Caki2 (cell line): ENCODE measurements at regions not wholly inside any gene's neighbourhood (a gene's known extent, or its start where the extent isn't known, plus 50 kb on each side); places are given as distances from the start of the nearest gene placed in this dataset.

Experiments used
- DNase-seq: peaks from one replicate; pipeline ENCODE4 v3.0.0-alpha.2; 2015; ENCODE audit warnings: low read depth
- in situ Hi-C: cut with HindIII; loops from 2 replicates; pipeline ENCODE4 v1.10.0; 2016; ENCODE audit warnings: low sequenced_read_pairs, low pct_unique_long_range_greater_than_20kb, mixed read lengths

DNA sequence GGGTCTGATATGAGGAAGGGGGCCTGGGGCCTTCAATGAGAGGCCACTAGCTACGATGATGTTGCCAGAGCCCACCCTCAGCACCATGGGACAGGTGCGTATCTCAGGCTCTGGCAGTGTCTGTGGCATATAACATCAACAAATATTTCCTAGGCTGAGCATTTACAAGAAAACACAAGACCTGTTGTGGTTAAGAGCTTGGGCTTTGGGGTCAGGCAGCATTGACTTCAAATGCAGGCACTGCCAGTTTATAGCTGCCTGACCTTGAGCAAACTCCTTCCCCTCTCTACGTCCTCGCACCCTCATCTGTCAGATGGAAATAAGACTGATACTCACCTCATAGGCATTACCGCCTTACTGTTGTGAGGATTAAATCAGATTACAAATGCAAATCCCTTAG lies 156.0 kb downstream of the KATNAL1 start:
- in situ Hi-C loops = no loop called here
- no peak for DNase-seq

- no peak for DNase-seq
- in situ Hi-C loops = loop anchor here (10.0 kb wide), 1 partner anchor 286 kb away; no protein-coding TSS in a partner anchor
Measured at GRCh38 chr13:30149248-30149647, 158.1 kb downstream of the KATNAL1 start.

- in situ Hi-C loops = loop anchor here (10.0 kb wide), 1 partner anchor 286 kb away; no protein-coding TSS in a partner anchor
- no peak for DNase-seq
Measured at GRCh38 chr13:30148786-30149185, 158.6 kb downstream of the KATNAL1 start.

- no peak for DNase-seq
- in situ Hi-C loops = loop anchor here (10.0 kb wide), 1 partner anchor 287 kb away; no protein-coding TSS in a partner anchor
Measured at GRCh38 chr13:30148171-30148754, 159.1 kb downstream of the KATNAL1 start.

DNA sequence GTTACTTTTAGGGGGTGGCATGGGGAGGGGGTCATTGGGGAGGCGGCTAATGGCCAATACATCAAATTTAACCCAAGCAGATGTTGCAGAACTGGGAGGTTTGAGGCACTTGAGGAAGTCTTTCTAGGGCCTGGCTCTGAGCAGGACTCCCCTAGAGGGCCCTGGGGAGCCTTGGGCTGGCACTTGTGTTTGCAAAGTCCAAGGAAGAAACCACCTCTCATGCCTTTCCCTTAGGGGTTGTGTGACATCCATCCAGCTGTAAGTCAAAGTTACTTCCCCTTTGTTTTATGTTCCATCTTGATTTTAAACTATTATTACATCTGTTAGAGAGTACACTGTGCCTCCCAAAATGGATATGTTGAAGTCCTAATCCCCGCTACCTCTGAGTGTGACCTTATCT lies 159.9 kb downstream of the KATNAL1 start:
- in situ Hi-C loops = loop anchor here (10.0 kb wide), 1 partner anchor 287 kb away; no protein-coding TSS in a partner anchor
- no peak for DNase-seq

DNA sequence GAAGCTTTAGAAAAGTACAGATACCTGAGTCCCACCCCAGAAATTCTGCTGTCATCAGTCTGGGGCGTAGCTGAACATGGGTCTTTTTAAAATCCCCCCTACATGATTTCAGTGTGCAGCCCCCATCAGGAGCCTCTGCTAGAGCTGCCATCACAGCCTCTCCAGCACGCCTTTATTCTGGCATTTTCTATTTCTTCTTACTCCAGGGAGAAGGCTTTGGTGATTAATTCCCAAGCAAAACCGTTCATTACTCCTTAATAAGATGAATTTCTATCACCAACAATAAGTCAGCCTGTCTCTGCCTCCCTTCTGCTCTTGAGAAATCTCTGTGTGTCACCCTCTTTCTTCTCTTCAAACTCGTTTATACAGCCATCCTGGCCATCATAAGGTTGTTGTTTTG lies 160.3 kb downstream of the KATNAL1 start:
- no peak for DNase-seq
- in situ Hi-C loops = loop anchor here (10.0 kb wide), 1 partner anchor 288 kb away; no protein-coding TSS in a partner anchor

DNA sequence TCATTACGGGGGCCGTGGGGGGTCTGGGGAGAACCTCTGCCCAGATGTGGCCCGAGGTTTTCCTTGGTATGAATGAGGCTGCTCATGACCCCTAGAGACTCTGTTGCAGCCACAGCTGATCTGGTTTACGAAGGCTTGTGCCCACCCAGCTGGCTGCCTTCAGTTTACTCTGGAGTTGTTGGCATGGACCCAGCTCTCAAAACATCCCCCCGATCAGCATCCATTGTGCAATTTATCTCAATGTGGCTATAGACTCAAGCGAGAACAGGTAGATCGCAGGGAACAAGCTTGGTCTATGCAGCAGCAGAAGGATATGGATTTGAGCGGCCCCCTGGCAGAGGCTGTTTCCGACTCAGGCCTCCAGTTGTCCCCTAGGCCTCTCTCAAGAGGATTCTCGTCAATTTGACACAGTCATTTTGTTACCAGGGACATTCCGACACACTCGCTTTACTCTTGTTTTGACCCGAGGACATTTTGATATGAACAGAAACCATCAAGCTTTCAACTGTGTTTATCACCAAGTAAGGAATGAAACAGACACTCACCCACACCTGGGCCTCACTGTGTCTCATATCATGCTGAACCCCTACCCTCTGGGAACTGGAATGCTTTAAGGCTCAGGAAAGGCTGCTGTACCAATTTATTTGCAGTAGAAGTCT lies 161.5 kb downstream of the KATNAL1 start:
- no peak for DNase-seq
- in situ Hi-C loops = loop anchor here (10.0 kb wide), 1 partner anchor 289 kb away; no protein-coding TSS in a partner anchor

DNA sequence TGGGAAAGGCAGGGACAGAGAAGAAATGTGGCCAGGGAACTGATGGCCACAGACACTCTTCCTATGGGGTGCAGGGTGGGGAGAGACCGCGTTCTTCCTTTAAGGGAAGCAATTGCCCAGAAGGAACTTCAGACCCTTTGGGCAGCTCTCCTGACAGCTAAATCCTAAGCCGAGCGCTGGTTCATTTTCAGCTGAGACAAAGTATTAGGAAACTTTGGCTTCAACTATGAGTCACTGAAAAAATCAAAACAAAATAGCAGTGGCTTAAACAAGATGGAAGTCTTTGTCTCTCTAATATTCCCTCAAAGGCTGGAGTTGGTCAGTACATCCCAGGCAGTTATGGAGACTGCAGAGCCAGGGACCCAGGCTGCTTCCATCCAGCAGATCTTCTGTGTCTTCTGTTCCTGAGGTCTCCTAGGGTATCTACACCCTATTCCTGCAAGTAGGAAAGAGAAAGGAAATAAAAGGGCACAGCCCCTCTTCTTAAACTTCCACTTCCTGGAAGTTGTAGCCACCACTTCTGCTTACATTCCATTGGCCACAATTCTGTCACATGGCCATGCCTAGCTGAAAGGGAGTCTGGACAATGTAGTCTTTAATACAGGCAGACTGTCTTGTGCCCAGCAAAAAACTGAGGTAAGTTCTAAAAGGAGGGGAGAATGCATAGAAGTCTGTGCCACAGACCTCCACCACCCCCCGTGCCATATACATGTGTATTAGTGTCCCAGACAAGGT lies 163.5 kb downstream of the KATNAL1 start:
- in situ Hi-C loops = loop anchor here (10.0 kb wide), 1 partner anchor 291 kb away; no protein-coding TSS in a partner anchor
- DNase-seq = no peak

DNA sequence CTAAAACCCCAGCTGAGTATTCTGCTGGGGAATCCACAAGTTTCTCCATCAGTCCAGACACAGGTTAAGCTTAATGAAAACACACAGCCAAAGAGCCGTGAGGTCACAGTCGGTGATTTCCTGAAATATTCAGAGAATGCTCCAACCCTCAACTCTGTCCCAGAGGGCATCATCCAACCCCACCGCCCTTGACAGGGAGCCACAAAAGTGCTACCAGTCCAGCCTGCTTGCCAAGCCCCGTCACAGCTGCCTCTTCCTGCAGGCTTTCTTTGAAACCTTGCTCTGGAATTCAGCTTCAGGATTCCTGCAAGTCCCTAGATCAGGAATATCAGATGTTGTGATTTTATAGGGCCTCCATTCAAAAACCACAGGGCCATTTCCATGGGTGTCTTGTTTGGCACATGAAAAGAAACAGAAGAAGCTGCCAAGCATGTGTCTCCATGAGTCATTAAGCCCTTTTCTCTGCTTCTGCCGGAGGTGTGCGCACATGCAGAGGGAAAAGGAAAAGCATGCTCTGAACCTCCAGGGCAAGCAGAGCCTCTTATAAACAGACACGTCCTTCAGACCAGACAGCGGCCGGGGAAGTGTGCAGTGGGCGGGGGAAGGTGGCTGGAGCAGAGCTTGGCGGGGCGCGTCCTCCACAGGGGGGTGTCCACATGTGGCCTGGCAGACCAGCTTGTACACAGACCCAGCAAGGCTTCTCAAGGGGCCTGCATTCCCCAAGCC lies 164.7 kb downstream of the KATNAL1 start:
- DNase-seq = peak; percentile 92
- in situ Hi-C loops = loop anchor here (10.0 kb wide), 1 partner anchor 292 kb away; no protein-coding TSS in a partner anchor

DNA sequence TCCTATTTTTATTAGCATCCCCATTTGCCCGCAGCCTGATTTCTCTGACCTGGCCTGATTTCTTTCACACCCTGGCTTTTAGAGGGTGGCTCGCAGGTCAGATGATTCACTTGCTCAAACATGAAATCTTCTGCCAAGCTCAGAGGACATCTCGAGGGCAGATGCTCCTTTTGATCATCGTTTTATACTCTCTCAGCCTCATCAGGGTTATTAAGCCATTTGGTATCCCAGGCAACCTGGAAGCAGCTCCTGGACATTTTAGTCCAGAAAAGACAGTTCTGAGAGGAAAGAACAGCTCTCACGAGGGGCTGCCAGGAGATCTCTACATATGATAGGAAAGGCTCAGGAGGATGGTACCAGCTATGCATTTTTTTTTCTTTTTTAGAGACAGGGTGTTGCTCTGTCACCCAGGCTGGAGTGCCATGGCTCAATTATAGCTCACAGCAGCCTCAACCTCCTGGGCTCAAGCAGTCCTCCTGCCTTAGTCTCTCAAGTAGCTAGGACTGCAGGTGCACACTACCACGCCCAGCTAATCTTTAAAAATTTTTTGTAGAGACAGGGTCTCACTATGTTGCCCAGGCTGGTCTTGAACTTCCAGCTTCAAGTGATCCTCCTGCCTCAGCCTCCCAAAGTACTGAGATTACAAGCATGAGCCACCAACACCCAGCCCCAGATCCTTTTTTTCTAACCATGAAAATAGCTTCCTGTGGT lies 165.4 kb downstream of the KATNAL1 start:
- in situ Hi-C loops = loop anchor here (10.0 kb wide), 1 partner anchor 293 kb away; no protein-coding TSS in a partner anchor
- DNase-seq = no peak

DNA sequence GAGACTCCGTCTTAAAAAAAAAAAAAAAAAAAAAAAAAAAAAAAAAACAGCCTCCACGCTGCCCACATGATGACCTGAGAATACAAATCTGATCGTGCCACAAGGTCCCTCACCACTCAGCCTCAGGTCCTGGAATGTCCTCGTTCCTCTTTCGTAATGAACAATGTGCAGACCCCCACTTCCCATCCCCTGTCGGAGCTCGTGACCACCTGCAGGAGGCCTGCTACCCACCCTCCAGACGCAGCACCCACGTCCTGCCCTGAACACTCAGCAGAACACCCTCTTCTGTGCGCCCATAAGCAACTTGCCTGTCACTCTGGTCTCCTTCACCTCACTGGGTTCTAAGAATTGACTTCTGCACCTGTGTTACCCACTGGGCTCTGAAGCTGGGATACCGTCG lies 166.4 kb downstream of the KATNAL1 start:
- DNase-seq = no peak
- in situ Hi-C loops = loop anchor here (10.0 kb wide), 1 partner anchor 294 kb away; no protein-coding TSS in a partner anchor

DNA sequence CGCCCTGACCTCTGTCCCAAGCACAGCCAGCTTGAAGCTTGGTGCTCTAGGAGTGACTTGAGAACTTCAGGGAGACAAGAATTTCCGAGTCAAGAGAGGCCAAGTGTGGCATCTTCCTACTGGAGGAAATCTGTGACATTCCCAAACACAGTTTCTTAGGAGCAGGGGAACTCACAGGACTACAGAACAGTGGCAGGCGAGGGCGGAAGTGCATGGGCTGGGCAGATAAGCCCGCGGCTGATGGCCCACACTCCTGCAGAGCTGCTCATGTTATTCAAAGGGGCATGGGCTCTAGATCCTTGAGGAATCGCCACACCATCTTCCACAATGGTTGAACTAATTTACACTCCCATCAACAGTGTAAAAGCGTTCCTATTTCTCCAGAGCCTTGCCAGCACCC lies 168.8 kb downstream of the KATNAL1 start:
- in situ Hi-C loops = no loop called here
- DNase-seq = no peak

- in situ Hi-C loops = no loop called here
- no peak for DNase-seq
Measured at GRCh38 chr13:30135868-30136267, 171.5 kb downstream of the KATNAL1 start.

- in situ Hi-C loops = no loop called here
- no peak for DNase-seq
Measured at GRCh38 chr13:30135351-30135750, 172.0 kb downstream of the KATNAL1 start.

GRCh38 chr13:30134578-30134977 lies 172.8 kb downstream of the KATNAL1 start:
- in situ Hi-C loops = no loop called here
- no peak for DNase-seq

DNA sequence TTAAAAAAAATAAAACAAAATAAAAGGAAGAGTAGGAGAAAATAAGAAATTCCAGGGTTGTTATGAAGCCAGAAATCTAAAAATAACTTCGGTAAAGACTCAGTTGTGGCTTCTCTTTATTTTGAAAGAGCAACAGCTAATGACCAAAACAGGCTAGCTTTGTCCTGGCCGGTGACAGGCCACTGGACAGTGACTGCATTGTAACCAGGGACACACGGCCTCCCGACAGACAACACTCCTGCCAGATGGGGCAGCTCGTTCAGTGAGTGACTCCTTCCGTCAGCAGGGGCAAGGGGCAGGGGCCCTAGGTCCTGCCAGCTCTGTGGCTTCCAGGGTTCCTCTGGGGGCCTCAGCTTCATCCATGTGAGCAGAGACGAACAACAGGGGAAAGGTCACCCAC lies 173.4 kb downstream of the KATNAL1 start:
- in situ Hi-C loops = no loop called here
- DNase-seq = no peak

DNA sequence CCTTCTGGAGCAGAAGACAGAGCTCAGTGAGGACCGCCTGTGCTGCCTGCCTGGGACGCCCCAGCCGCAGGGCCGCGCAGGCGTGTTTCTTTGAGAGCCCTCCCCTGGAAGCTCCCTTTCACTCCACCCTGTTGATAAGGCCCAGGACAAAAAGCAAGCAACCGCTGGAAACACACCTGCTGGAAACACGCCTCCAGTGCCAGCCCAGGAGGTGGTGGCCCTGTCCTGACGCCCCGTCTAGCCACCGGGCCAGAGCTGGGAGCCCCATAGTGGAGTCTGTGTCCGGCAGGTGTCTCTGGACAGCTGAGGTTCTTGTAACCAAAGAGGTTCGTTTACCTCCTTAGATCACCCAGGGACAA lies 173.8 kb downstream of the KATNAL1 start:
- DNase-seq = no peak
- in situ Hi-C loops = no loop called here
